Right atrium auricular region (tissue), 2 donors: ENCODE measurements at regions not wholly inside any gene's neighbourhood (a gene's known extent, or its start where the extent isn't known, plus 50 kb on each side); places are given as distances from the start of the nearest gene placed in this dataset.
A peak's percentile ranks its signal among the peaks of the same experiment; 100 is the strongest.

Experiments
- DNase-seq: peaks from one replicate; pipeline ENCODE4 v3.0.0-alpha.2; 2019; ENCODE audit warnings: low spot score
- H3K27ac ChIP-seq, 2 donors: fragments of 200-600 bp; sonication (generic); 1 replicate in 1 of 2; 2 replicates in 1 of 2; pipeline ENCODE4 v1.5.1; 2016 to 2019
- H3K27me3 ChIP-seq, 2 donors: fragments of 200-600 bp; sonication (generic); one replicate each; pipeline versions ENCODE4 v1.5.1 to v1.6.0; 2017 to 2019
- H3K36me3 ChIP-seq: fragments of 200-600 bp; sonication (generic); one replicate; pipeline ENCODE4 v1.5.1; 2016
- H3K4me1 ChIP-seq, 2 donors: fragments of 200-600 bp; sonication (generic); one replicate each; pipeline versions ENCODE4 v1.5.1 to v1.6.0; 2017 to 2019
- H3K4me3 ChIP-seq, 2 donors: fragments of 200-600 bp; sonication (generic); 1 replicate in 1 of 2; 2 replicates in 1 of 2; pipeline ENCODE4 v1.5.1; 2017 to 2019; ENCODE audit warnings: mild to moderate bottlenecking in 1 of 2, moderate library complexity in 1 of 2
- H3K9me3 ChIP-seq, 2 donors: fragments of 200-600 bp; sonication (generic); one replicate each; pipeline ENCODE4 v1.5.1; 2019
- CTCF ChIP-seq, 2 donors: fragments of 200-600 bp; sonication (generic); IDR thresholded peaks; one replicate each; pipeline ENCODE4 v1.5.1; 2019; ENCODE audit warnings: antibody characterized with exemption in 2 of 2

- Histone ChIP-seq H3K27ac (no peak overlapping the region), H3K27me3 (no peaks in the 10 kb centered on the region), H3K4me3 (no peak overlapping the region), H3K36me3 (no peaks in the 10 kb centered on the region), H3K9me3 (no peaks in the 10 kb centered on the region), H3K4me1 (no peaks in the 10 kb centered on the region)
- DNase-seq = no peak
- no peak for TF ChIP-seq CTCF (IDR thresholded peaks at IDR 0.05)
These were observed 1248.5 kb upstream of the LRRN3 start for GRCh38 chr7:109842386-109842785.

DNA sequence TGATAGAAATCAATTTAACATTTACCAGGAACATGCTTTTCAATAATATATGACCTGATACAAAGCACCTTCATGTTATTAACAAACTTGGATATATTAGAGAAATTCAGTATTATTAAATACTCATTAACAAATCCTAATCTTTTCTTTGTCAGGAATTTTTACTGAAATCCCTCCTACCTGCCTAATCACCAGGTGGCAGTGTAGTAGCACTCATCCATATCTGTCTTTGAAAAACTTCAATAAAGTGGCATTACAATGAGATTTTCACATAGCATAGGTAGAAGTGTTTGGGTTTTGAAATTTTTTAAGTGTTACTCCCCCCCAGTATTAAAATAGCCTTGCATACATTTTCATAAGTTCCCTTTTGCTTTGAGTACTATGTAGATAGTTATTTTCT, 1246.6 kb upstream of the LRRN3 start:
- no peaks in the 10 kb centered on the region for H3K9me3 ChIP-seq
- H3K36me3 ChIP-seq = no peaks in the 10 kb centered on the region
- H3K27ac ChIP-seq = no peak overlapping the region
- no peaks in the 10 kb centered on the region for H3K4me1 ChIP-seq
- TF ChIP-seq CTCF (IDR thresholded peaks at IDR 0.05) = peak in 1 of 2 donors; percentile 55
- no peaks in the 10 kb centered on the region for H3K27me3 ChIP-seq
- DNase-seq = no peak
- no peak overlapping the region for H3K4me3 ChIP-seq

- Histone ChIP-seq H3K27ac (no peak overlapping the region), H3K4me3 (no peak overlapping the region), H3K27me3 (no peaks in the 10 kb centered on the region), H3K9me3 (no peaks in the 10 kb centered on the region), H3K36me3 (no peaks in the 10 kb centered on the region), H3K4me1 (no peaks in the 10 kb centered on the region)
- DNase-seq = no peak
- no peak for TF ChIP-seq CTCF (IDR thresholded peaks at IDR 0.05)
These were observed 1226.7 kb upstream of the LRRN3 start for GRCh38 chr7:109864230-109864629.

- Histone ChIP-seq H3K27ac (no peak overlapping the region), H3K9me3 (no peaks in the 10 kb centered on the region), H3K4me1 (no peaks in the 10 kb centered on the region), H3K4me3 (no peak overlapping the region), H3K27me3 (no peaks in the 10 kb centered on the region), H3K36me3 (no peaks in the 10 kb centered on the region)
- DNase-seq = no peak
- no peak for TF ChIP-seq CTCF (IDR thresholded peaks at IDR 0.05)
These were observed 1222.6 kb upstream of the LRRN3 start for GRCh38 chr7:109868215-109868860.

GRCh38 chr7:109873296-109873695, 1217.6 kb upstream of the LRRN3 start:
- Histone ChIP-seq H3K9me3 (no peaks in the 10 kb centered on the region), H3K4me1 (no peaks in the 10 kb centered on the region), H3K27ac (no peak overlapping the region), H3K4me3 (no peak overlapping the region), H3K36me3 (no peaks in the 10 kb centered on the region), H3K27me3 (no peaks in the 10 kb centered on the region)
- DNase-seq = no peak
- TF ChIP-seq CTCF (IDR thresholded peaks at IDR 0.05) = no peak

DNA sequence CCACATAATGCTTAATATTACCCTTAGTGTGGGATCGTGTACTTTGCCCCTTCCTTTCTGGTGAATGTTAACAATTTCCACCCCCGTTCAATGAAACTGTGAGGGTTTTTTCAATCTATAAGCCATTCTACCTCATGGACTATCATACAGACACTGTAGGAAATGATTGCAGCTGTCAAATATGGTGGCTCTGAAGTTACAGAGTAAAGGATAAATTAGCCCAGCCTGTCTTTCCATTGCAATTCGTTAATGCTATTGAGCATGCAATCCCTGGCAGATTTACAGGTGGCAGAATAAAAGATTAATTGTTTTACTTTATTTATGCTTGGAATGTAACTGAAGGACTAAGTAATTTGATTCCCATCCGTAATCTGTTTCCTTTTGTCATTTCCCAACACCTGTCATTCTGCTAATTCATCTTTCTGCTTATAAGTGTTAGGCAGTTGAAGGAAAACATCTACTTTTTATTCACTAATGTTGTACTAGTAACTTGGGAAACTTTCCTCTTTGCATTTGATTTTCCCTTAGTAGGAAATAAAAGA, 1211.6 kb upstream of the LRRN3 start:
- no peak for DNase-seq
- no peaks in the 10 kb centered on the region for H3K27me3 ChIP-seq
- no peak overlapping the region for H3K4me3 ChIP-seq
- H3K4me1 ChIP-seq = no peaks in the 10 kb centered on the region
- no peaks in the 10 kb centered on the region for H3K9me3 ChIP-seq
- no peaks in the 10 kb centered on the region for H3K36me3 ChIP-seq
- H3K27ac ChIP-seq = no peak overlapping the region
- no peak for TF ChIP-seq CTCF (IDR thresholded peaks at IDR 0.05)
